Renal pelvis (tissue), 1 donor: ENCODE measurements at regions not wholly inside any gene's neighbourhood (a gene's known extent, or its start where the extent isn't known, plus 50 kb on each side); places are given as distances from the start of the nearest gene placed in this dataset.
"Not testable (repeated sequence)": the region's sequence is repeated elsewhere in the genome, so short reads cannot be mapped to it uniquely, and the experiment has no call there.

Experiments
- DNase-seq: peaks from one replicate; pipeline ENCODE4 v3.0.0-alpha.2; 2013

GRCh38 chr2:187610450-187610849 is 56.2 kb upstream of the TFPI start:
- DNase-seq, result not testable (repeated sequence)

- no peak for DNase-seq
Measured at GRCh38 chr2:187612857-187613256, 58.6 kb upstream of the TFPI start.

GRCh38 chr2:187614756-187615155 is 60.5 kb upstream of the TFPI start:
- no peak for DNase-seq

- DNase-seq, result no peak
Measured at GRCh38 chr2:187615364-187615763, 61.1 kb upstream of the TFPI start.

GRCh38 chr2:187615902-187616301 is 61.7 kb upstream of the TFPI start:
- no peak for DNase-seq

GRCh38 chr2:187617120-187617519 is 62.9 kb upstream of the TFPI start:
- DNase-seq, result no peak

GRCh38 chr2:187617905-187618304 is 63.7 kb upstream of the TFPI start:
- DNase-seq, result no peak

- DNase-seq, result no peak
Measured at GRCh38 chr2:187618813-187619212, 64.6 kb upstream of the TFPI start.

GRCh38 chr2:187627153-187627552 is 72.9 kb upstream of the TFPI start:
- DNase-seq, result no peak

GRCh38 chr2:187636731-187637391 is 82.6 kb upstream of the TFPI start:
- not testable (repeated sequence) for DNase-seq

GRCh38 chr2:187637392-187637740 is 83.1 kb upstream of the TFPI start:
- DNase-seq, result not testable (repeated sequence)

GRCh38 chr2:187637771-187638170 is 83.5 kb upstream of the TFPI start:
- not testable (repeated sequence) for DNase-seq

- no peak for DNase-seq
Measured at GRCh38 chr2:187638840-187639239, 84.6 kb upstream of the TFPI start.

GRCh38 chr2:187640926-187641510 is 86.8 kb upstream of the TFPI start:
- DNase-seq, result no peak

- DNase-seq, result no peak
Measured at GRCh38 chr2:187642498-187642897, 88.3 kb upstream of the TFPI start.

GRCh38 chr2:187644486-187644885 is 90.3 kb upstream of the TFPI start:
- DNase-seq, result no peak

GRCh38 chr2:187644981-187645380 is 90.7 kb upstream of the TFPI start:
- no peak for DNase-seq

GRCh38 chr2:187646556-187646955 is 92.3 kb upstream of the TFPI start:
- DNase-seq, result no peak

GRCh38 chr2:187654535-187654934 is 100.3 kb upstream of the TFPI start:
- DNase-seq, result no peak

- no peak for DNase-seq
Measured at GRCh38 chr2:187655001-187655400, 100.8 kb upstream of the TFPI start.

- DNase-seq, result no peak
Measured at GRCh38 chr2:187656123-187656522, 101.9 kb upstream of the TFPI start.

GRCh38 chr2:187658952-187659525 is 104.8 kb upstream of the TFPI start:
- no peak for DNase-seq

GRCh38 chr2:187676050-187676449 is 121.8 kb upstream of the TFPI start:
- not testable (repeated sequence) for DNase-seq

GRCh38 chr2:187679454-187679853 is 125.2 kb upstream of the TFPI start:
- DNase-seq, result no peak
